OCI-LY7 (cell line): ENCODE measurements at regions not wholly inside any gene's neighbourhood (a gene's known extent, or its start where the extent isn't known, plus 50 kb on each side); places are given as distances from the start of the nearest gene placed in this dataset.

Experiments used
- CTCF ChIP-seq: fragments of 200-600 bp; sonication (generic); conservative IDR thresholded peaks from 2 replicates; pipeline ENCODE4 v1.5.1; 2014; ENCODE audit warnings: mild to moderate bottlenecking, antibody characterized with exemption, low read length, moderate library complexity, mixed read lengths
- EZH2phosphoT487 ChIP-seq: fragments of 200-600 bp; sonication (generic); IDR thresholded peaks from 2 replicates; pipeline ENCODE4 v1.6.1; 2018; ENCODE audit warnings: low read depth, borderline replicate concordance, mild to moderate bottlenecking, mixed run types, antibody characterized with exemption, low read length, moderate library complexity, mixed read lengths

- TF ChIP-seq CTCF (no peak), EZH2phosphoT487 (no peak)
Observed at GRCh38 chr1:82597649-82598048, 796.9 kb downstream of the ADGRL2 start.
